GM21786 (cell line): ENCODE measurements at regions not wholly inside any gene's neighbourhood (a gene's known extent, or its start where the extent isn't known, plus 50 kb on each side); places are given as distances from the start of the nearest gene placed in this dataset.
"Not testable (repeated sequence)": the region's sequence is repeated elsewhere in the genome, so short reads cannot be mapped to it uniquely, and the experiment has no call there.

Experiments used
- ATAC-seq: cut with Tn5 transposase; IDR thresholded peaks from one replicate; pipeline ENCODE4 v1.9.1; 2021; ENCODE audit not compliant: unreplicated experiment

GRCh38 chr10:117746541-117747448 is 204.2 kb downstream of the EMX2 start:
- no peak for ATAC-seq

- no peak for ATAC-seq
These were observed 205.1 kb downstream of the EMX2 start for GRCh38 chr10:117747636-117748035.

- ATAC-seq: no peak
These were observed 205.5 kb downstream of the EMX2 start for GRCh38 chr10:117748058-117748457.

- no peak for ATAC-seq
These were observed 208.1 kb downstream of the EMX2 start for GRCh38 chr10:117750616-117751015.

GRCh38 chr10:117751259-117751658 is 208.7 kb downstream of the EMX2 start:
- no peak for ATAC-seq

DNA sequence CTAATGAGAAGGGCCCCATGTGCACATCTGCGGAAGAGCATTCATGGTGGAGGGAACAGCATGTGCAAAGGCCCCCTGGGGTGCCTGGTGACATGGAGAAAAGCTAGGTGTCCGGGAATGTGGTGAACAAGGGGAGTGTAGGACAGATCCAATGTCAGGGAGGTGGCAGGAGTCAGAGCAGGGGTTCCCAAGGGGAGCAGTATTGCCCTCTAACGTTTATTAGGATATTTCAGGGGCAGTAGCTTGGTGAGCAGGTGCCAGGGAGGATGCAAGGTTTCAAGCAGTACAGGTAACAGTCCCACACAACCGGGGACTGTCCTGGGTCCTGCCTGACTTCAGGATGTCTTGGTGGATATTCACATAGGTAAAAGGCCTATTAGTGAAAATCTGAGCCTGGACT is 209.6 kb downstream of the EMX2 start:
- ATAC-seq: no peak

GRCh38 chr10:117754770-117755658 is 212.5 kb downstream of the EMX2 start:
- no peak for ATAC-seq

DNA sequence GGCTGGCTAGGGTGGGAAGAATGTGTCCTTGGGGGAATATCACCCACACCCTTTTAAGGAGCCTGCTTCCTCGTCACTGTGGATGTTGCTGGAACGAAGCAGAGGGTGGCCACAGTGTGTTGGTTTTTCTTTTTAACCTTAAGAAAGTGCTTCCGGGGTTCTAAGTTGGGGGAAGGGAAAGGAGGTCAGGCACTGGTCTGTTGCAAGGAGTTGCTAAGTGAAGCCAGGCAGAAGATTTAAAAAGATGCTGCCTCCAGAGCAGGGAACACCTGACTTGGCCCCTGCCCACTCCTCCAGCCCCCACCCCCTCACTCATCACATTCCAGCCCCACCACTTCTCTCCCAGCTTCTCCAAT is 213.1 kb downstream of the EMX2 start:
- ATAC-seq: no peak

GRCh38 chr10:117757086-117757720 is 214.7 kb downstream of the EMX2 start:
- ATAC-seq: no peak

- ATAC-seq: no peak
These were observed 216.7 kb downstream of the EMX2 start for GRCh38 chr10:117759266-117759665.

GRCh38 chr10:117761695-117762094 is 219.1 kb downstream of the EMX2 start:
- ATAC-seq: no peak

DNA sequence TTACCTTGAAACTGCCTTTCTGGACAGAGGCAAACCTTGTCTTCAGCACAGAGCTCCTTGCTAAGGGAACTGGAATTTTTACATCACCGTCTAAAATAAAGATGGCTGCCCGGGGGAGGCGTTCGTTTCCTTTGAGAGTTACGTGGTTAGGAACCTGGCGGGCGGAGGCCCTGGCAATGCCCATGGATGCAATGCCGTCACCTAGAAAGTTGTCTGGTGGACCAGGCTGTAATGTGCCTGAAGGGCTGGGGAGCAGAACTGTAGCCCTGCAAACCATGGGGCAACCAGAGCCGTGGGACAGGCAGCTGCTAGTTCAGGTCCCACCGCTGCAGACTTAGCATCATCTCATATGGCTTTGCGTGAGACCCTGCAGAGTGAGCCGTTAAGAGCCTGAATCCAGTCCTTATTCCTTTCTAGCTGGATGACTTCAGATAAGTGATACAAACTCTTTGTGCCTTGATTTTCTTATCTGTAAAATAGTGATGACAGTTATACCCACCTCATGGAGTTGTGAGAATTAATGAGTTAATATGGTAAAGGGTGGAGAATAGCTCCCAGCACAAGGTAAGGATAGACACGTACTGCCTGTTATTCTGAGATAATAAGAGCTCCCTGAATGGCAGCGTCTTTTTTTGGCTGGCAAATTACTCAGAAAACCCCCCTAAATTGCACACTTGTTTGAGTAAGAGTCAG is 219.7 kb downstream of the EMX2 start:
- ATAC-seq: no peak

DNA sequence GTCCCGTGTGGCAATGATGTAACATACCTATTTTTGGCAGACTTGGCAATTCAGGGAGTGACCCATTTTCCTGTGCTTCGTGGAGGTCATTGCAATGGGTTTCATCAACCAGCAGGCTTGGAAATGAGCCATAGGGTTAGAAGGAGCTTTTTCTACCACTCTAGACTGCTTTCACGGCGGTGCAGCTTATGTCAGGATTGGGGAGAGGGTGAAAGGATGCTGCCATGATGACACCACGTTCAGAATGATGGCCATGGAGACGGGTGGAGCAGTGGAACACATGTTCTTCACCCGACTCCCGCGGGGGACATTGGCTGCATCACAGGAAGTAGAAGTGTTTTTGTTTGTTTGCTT is 220.2 kb downstream of the EMX2 start:
- no peak for ATAC-seq

DNA sequence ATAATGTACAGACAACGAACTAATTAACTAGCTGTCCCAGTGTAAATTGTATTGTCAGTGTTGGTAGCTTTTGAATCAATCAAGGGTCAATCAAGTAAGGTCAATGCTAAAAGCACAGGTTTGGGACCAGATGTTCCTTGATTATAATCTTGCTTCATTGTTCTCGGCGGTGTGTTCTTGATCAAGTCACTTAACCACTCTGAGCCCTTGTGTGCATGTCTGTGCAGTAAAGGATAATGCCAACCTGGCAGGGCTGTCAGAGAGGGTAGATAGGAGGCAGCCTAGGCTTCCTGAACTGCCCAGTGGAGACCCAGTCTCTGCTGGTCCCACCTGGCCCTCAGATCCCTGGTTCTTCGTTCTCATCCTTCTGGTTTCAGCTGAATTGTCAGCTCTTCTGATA is 221.0 kb downstream of the EMX2 start:
- no peak for ATAC-seq

- ATAC-seq: no peak
These were observed 225.9 kb downstream of the EMX2 start for GRCh38 chr10:117768333-117769042.

- ATAC-seq: no peak
These were observed 233.0 kb downstream of the EMX2 start for GRCh38 chr10:117775526-117775925.

- ATAC-seq: not testable (repeated sequence)
These were observed 234.7 kb downstream of the EMX2 start for GRCh38 chr10:117777222-117777621.

GRCh38 chr10:117778241-117778640 is 235.7 kb downstream of the EMX2 start:
- no peak for ATAC-seq

GRCh38 chr10:117780411-117780810 is 237.9 kb downstream of the EMX2 start:
- no peak for ATAC-seq

GRCh38 chr10:117781216-117781831 is 238.8 kb downstream of the EMX2 start:
- ATAC-seq: no peak
